HFF-Myc (cell line): ENCODE measurements at regions not wholly inside any gene's neighbourhood (a gene's known extent, or its start where the extent isn't known, plus 50 kb on each side); places are given as distances from the start of the nearest gene placed in this dataset.

Source experiments
- DNase-seq: peaks from one replicate; pipeline ENCODE4 v3.0.0-alpha.2; 2011; ENCODE audit warnings: low read depth; ENCODE audit errors: extremely low read depth
- H3K4me3 ChIP-seq: replicated peaks from 2 replicates; pipeline ENCODE4 v1.5.1; 2011; ENCODE audit warnings: low read depth, mild to moderate bottlenecking, control low read depth, low read length
- TF ChIP-seq, protein P1 (sequence below): IDR thresholded peaks from 2 replicates; pipeline ENCODE4 v1.5.1; 2012; ENCODE audit warnings: mild to moderate bottlenecking, low read depth, low read length, control low read depth; ENCODE audit errors: missing control alignments

GRCh38 chr4:15348236-15348635 is 79.6 kb upstream of the C1QTNF7 start:
- H3K4me3 ChIP-seq = no peak overlapping the region
- no peak for DNase-seq
- TF ChIP-seq, protein P1, sequence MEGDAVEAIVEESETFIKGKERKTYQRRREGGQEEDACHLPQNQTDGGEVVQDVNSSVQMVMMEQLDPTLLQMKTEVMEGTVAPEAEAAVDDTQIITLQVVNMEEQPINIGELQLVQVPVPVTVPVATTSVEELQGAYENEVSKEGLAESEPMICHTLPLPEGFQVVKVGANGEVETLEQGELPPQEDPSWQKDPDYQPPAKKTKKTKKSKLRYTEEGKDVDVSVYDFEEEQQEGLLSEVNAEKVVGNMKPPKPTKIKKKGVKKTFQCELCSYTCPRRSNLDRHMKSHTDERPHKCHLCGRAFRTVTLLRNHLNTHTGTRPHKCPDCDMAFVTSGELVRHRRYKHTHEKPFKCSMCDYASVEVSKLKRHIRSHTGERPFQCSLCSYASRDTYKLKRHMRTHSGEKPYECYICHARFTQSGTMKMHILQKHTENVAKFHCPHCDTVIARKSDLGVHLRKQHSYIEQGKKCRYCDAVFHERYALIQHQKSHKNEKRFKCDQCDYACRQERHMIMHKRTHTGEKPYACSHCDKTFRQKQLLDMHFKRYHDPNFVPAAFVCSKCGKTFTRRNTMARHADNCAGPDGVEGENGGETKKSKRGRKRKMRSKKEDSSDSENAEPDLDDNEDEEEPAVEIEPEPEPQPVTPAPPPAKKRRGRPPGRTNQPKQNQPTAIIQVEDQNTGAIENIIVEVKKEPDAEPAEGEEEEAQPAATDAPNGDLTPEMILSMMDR = no peak

DNA sequence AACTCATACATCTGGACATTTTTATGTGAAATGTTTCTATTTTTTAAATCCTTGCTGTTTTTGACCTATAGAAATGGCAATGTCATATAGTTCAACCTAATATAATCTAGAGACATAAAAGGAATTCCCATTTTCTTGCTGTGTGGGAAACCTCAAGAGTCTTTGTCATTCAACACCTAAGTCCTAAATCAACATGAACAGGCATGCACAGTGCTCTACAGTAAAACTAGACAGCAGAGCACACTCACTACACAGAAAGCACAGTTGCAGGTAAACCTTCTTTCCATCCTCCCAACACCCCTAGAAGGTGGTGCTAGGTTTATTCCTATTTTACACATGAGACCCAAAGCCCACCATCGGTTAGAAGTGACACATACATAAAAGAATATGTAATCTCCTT is 79.1 kb upstream of the C1QTNF7 start:
- DNase-seq = no peak
- no peak overlapping the region for H3K4me3 ChIP-seq
- TF ChIP-seq, protein P1 = no peak

DNA sequence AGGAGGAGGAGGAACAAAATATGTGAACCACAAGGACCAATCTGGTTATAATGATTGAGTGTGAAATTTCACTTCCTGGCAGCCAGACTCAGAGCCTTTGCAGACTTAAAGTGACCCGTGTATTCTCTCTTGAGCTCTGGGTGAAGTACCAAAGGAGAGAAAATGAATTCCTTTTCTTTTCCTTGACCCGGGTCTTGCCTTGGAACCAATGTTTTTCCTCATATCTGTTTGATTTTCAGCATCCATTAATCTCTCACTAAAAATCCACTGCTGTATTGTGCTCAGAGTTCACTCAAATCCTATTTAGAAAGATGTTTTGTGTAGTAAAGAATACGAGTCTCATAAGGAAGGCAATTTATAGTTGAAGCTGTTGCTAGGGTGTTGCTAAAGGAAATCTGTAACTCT is 78.3 kb upstream of the C1QTNF7 start:
- no peak for DNase-seq
- TF ChIP-seq, protein P1 = no peak
- H3K4me3 ChIP-seq = no peak overlapping the region

- no peak overlapping the region for H3K4me3 ChIP-seq
- TF ChIP-seq, protein P1 = no peak
- DNase-seq = no peak
Observed at GRCh38 chr4:15349965-15350364, 77.9 kb upstream of the C1QTNF7 start.

DNA sequence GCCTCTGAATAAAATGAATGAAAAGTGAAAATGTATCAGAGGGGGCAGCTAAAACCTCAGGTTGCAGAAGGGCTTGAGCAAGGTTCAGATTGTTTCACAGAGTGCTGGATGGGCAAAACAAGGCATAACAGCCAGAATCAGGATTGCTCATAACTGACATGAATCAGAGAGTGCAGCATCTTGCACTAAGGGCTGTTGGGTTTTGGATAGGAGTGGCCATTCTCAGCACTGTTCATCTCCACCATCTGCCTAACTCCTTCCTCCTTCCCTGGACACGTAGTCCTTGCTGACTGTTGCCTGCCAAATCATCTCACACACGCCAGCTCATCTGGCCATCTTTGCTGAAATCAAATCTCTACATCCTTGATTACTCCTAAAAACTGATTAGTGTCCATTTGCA is 75.3 kb upstream of the C1QTNF7 start:
- no peak for DNase-seq
- H3K4me3 ChIP-seq = no peak overlapping the region
- TF ChIP-seq, protein P1 = no peak

DNA sequence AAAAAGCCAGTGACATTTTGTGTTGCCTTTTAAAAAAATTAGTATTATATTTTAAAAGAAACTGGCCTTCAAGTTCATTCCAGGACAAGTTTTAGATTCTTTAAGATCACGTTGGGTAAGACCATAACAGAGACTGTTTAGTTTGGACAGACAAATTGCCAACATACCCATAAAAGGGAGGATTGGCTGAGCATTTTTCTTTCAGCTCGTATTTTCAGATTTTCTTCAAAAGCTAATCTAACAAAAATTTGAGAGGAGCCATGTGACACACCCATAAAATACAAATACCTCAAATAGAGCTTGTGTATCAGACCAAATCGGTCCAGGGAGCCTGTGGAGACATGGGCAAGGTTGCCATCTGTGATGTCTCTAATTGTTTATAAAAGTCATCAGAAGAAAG is 74.6 kb upstream of the C1QTNF7 start:
- TF ChIP-seq, protein P1 = no peak
- no peak overlapping the region for H3K4me3 ChIP-seq
- no peak for DNase-seq

DNA sequence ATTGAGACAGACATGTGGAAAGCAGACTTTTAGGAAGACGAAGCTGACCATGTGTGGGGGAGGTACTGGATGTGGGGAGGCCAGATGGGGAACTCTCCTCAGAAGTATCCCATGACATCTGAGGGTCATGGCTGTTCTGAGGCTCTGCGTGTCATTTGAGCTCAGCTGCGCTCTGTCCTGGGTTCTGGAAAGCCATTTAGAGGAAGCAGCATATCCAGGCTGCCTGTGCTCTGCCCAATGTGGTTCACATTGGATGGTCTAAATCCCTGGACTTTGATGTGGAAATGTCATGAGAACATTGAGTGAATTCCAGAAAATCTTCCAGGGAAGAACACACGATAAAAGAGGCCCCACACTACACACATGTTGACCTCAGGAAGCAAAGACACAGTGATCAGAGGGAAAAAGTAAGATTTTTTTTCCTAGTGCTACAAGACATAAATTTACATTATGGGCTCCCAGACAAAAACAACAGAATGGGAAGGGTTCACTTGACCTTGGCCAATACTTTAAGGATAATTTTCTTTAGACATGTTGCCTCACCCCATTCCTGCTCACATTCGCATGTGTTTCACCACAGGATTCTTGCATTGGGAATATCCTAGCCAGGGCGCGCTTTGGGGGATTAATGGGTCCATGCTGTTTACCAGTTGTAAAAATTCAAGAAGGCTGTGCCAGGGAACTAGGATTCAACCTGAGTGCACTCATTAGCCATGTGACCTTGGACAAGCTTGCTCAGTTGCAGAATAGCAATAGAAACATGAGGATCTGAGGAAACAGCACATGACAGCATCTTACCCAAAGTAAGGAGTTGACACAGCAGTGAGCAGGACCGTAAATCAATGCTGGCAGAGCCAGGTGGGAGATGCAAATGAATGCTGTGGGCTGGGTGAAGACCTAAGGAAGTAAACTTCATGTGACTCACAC is 73.2 kb upstream of the C1QTNF7 start:
- DNase-seq = no peak
- H3K4me3 ChIP-seq = no peak overlapping the region
- TF ChIP-seq, protein P1 = no peak
